T-cell (primary cell): ENCODE measurements at regions not wholly inside any gene's neighbourhood (a gene's known extent, or its start where the extent isn't known, plus 50 kb on each side); places are given as distances from the start of the nearest gene placed in this dataset.

Source experiments
- ATAC-seq, 4 experiments: fragments of 200-7000 bp in 3 of 4; fragments of 150-1000 bp in 1 of 4; cut with Tn5 transposase; replicated peaks in 1 of 4; 1 replicate in 3 of 4; 2 replicates in 1 of 4; pipeline ENCODE4 v1.10.0; 2021; ENCODE audit warnings: moderate library complexity in 3 of 4, mild to moderate bottlenecking in 2 of 4, moderate number of reproducible peaks in 1 of 4
- CTCF ChIA-PET, 2 donors: fragments of 300-600 bp; sonication (Branson Sonifier 250); formaldehyde crosslinking; loops; one replicate each; lab custom pipeline; 2022; ENCODE audit warnings: antibody characterized with exemption in 2 of 2; lab: Charles Lee
- POLR2A ChIA-PET, 2 donors: fragments of 300-600 bp; sonication (Branson Sonifier 250); formaldehyde crosslinking; loops; one replicate each; lab custom pipeline; 2022; ENCODE audit warnings: antibody characterized with exemption in 2 of 2; lab: Charles Lee
- DNase-seq, 35 experiments: peaks; one replicate each; pipeline versions ENCODE4 v3.0.0 to v3.0.0-alpha.2; 2013 to 2023
- H3K27ac ChIP-seq: one replicate; pipeline ENCODE4 v1.5.1; 2013; ENCODE audit warnings: low read length
- H3K27me3 ChIP-seq, 2 experiments: replicated peaks in 1 of 2; 1 replicate in 1 of 2; 2 replicates in 1 of 2; pipeline versions ENCODE4 v1.6.1 to v1.7.0; 2013; ENCODE audit warnings: low read length in 1 of 2, mixed read lengths in 1 of 2; ENCODE audit not compliant: control insufficient read depth in 2 of 2, insufficient read depth in 2 of 2; ENCODE audit errors: extremely low read depth in 1 of 2
- H3K36me3 ChIP-seq, 2 donors: 1 replicate in 1 of 2; 2 replicates in 1 of 2; pipeline versions ENCODE4 v1.6.1 to v1.7.0; 2013; ENCODE audit warnings: low read length in 1 of 2; ENCODE audit not compliant: control insufficient read depth in 2 of 2, insufficient read depth in 1 of 2; ENCODE audit errors: extremely low read depth in 1 of 2
- H3K4me1 ChIP-seq, 2 experiments: 1 replicate in 1 of 2; 2 replicates in 1 of 2; pipeline versions ENCODE4 v1.6.1 to v1.7.0; 2013; ENCODE audit warnings: low read length in 2 of 2, mixed read lengths in 1 of 2; ENCODE audit not compliant: insufficient read depth in 2 of 2, control insufficient read depth in 1 of 2; ENCODE audit errors: extremely low read depth in 1 of 2
- H3K4me3 ChIP-seq, 2 donors: 1 replicate in 1 of 2; 2 replicates in 1 of 2; pipeline versions ENCODE4 v1.5.1 to v1.7.0; 2013; ENCODE audit warnings: mild to moderate bottlenecking in 2 of 2, low read length in 1 of 2, moderate library complexity in 1 of 2; ENCODE audit not compliant: control insufficient read depth in 1 of 2; ENCODE audit errors: extremely low read depth in 1 of 2
- H3K9me3 ChIP-seq: 2 replicates; pipeline ENCODE4 v1.7.0; 2013
- H3K27ac Mint-ChIP-seq, 2 donors: one replicate each; pipeline ENCODE4 v1.8.0; 2020 to 2021; ENCODE audit warnings: mild to moderate bottlenecking in 2 of 2, mixed read lengths in 2 of 2
- H3K27me3 Mint-ChIP-seq, 2 donors: one replicate each; pipeline ENCODE4 v1.8.0; 2021 to 2022; ENCODE audit warnings: mixed read lengths in 2 of 2
- H3K36me3 Mint-ChIP-seq: one replicate; pipeline ENCODE4 v1.8.0; 2021; ENCODE audit warnings: mixed read lengths
- H3K4me1 Mint-ChIP-seq, 3 donors: one replicate each; pipeline ENCODE4 v1.8.0; 2020 to 2022; ENCODE audit warnings: mixed read lengths in 3 of 3, mild to moderate bottlenecking in 1 of 3
- H3K4me3 Mint-ChIP-seq, 3 donors: one replicate each; pipeline ENCODE4 v1.8.0; 2020 to 2022; ENCODE audit warnings: mild to moderate bottlenecking in 3 of 3, mixed read lengths in 3 of 3, moderate library complexity in 3 of 3
- H3K9me3 Mint-ChIP-seq, 3 donors: one replicate each; pipeline ENCODE4 v1.8.0; 2020 to 2022; ENCODE audit warnings: mixed read lengths in 3 of 3
- WGBS: methylation state at CpG from one replicate; pipeline ENCODE4 v1.1.5; 2013; ENCODE audit warnings: missing lambda C conversion rate; ENCODE audit not compliant: insufficient coverage; 5-methylcytosine and 5-hydroxymethylcytosine counted together

DNA sequence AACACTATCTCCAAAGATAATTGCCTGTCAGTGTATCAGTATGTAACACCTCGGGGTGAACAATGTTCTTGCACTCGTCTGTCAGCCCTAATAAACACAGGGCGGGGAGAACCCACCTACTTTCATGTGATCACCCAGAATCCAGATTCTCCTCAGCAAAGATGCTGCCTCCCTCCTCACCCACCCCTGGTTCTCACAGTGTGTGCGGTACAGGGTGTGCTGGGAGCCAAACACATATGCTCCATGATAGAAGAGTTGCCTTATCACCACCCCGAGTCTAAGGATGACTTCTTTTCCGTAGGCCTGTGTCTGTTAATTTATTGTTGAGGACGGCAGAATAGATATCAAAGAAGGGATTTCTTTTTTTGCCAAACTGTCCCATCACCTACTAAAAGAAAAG, 206.1 kb downstream of the TLE3 start:
- peaks cover 0 to 5% (median 4%) of the 10 kb centered on the region in 3 donors for H3K9me3 Mint-ChIP-seq
- no peaks in the 10 kb centered on the region for H3K4me1 Mint-ChIP-seq
- no peaks in the 10 kb centered on the region for H3K4me1 ChIP-seq
- H3K27ac Mint-ChIP-seq, result no peak overlapping the region
- ChIA-PET CTCF (no interaction called here), POLR2A (no interaction called here)
- peaks cover 0 to 12% of the 10 kb centered on the region in 2 experiments for H3K27me3 ChIP-seq
- no peak overlapping the region for H3K4me3 Mint-ChIP-seq
- H3K9me3 ChIP-seq, result no peaks in the 10 kb centered on the region
- DNase-seq (no peak), ATAC-seq (no peak)
- no peak overlapping the region for H3K4me3 ChIP-seq
- no peaks in the 10 kb centered on the region for H3K36me3 Mint-ChIP-seq
- WGBS, result 73% methylated on average over 3 of the region's 7 CpGs
- H3K36me3 ChIP-seq, result no peaks in the 10 kb centered on the region
- H3K27me3 Mint-ChIP-seq, result peaks cover 17 to 29% of the 10 kb centered on the region in 2 donors
- H3K27ac ChIP-seq, result no peak overlapping the region

DNA sequence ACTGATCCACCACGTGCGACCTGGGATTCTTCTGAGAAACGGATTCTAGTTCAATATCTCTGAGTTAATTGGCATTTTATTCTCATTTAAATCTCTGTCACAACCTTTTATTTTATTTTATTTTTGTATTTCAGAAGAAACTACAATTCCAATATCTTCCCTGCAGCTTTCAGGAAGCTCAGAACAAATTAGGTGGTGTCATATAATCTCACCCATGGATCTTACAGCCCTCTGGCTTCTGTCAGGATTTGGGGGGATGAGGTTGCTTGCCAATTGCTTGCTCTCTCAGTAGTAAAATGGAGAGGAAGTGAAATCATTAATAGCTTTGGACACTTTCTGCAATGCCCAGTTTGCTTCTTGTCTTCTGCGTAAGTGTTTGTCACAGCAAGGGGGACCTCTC, 205.4 kb downstream of the TLE3 start:
- Mint-ChIP-seq H3K27me3 (peaks cover 14 to 27% of the 10 kb centered on the region in 2 donors), H3K9me3 (peaks cover 0 to 5% (median 4%) of the 10 kb centered on the region in 3 donors), H3K4me3 (no peak overlapping the region), H3K27ac (no peak overlapping the region), H3K4me1 (no peaks in the 10 kb centered on the region), H3K36me3 (no peaks in the 10 kb centered on the region)
- POLR2A ChIA-PET, result no interaction called here
- CTCF ChIA-PET, result no interaction called here
- Histone ChIP-seq H3K36me3 (no peaks in the 10 kb centered on the region), H3K4me3 (no peak overlapping the region), H3K4me1 (no peaks in the 10 kb centered on the region), H3K9me3 (no peaks in the 10 kb centered on the region), H3K27me3 (peaks cover 0 to 11% of the 10 kb centered on the region in 2 experiments), H3K27ac (no peak overlapping the region)
- ATAC-seq (no peak), DNase-seq (no peak)
- WGBS, result no CpG with 5 or more reads among the region's 4 CpGs

GRCh38 chr15:69893086-69893485, 204.6 kb downstream of the TLE3 start:
- Histone ChIP-seq H3K36me3 (no peaks in the 10 kb centered on the region), H3K4me3 (no peak overlapping the region), H3K27me3 (peaks cover 0 to 6% of the 10 kb centered on the region in 2 experiments), H3K4me1 (no peaks in the 10 kb centered on the region), H3K27ac (no peak overlapping the region), H3K9me3 (no peaks in the 10 kb centered on the region)
- 42% methylated on average over 2 of the region's 2 CpGs for WGBS
- ChIA-PET POLR2A (no interaction called here), CTCF (no interaction called here)
- no peak for DNase-seq
- H3K36me3 Mint-ChIP-seq, result no peaks in the 10 kb centered on the region
- ATAC-seq, result no peak
- no peak overlapping the region for H3K27ac Mint-ChIP-seq
- H3K4me3 Mint-ChIP-seq, result no peak overlapping the region
- peaks cover 0 to 5% (median 4%) of the 10 kb centered on the region in 3 donors for H3K9me3 Mint-ChIP-seq
- H3K4me1 Mint-ChIP-seq, result no peaks in the 10 kb centered on the region
- H3K27me3 Mint-ChIP-seq, result peaks cover 14 to 24% of the 10 kb centered on the region in 2 donors

DNA sequence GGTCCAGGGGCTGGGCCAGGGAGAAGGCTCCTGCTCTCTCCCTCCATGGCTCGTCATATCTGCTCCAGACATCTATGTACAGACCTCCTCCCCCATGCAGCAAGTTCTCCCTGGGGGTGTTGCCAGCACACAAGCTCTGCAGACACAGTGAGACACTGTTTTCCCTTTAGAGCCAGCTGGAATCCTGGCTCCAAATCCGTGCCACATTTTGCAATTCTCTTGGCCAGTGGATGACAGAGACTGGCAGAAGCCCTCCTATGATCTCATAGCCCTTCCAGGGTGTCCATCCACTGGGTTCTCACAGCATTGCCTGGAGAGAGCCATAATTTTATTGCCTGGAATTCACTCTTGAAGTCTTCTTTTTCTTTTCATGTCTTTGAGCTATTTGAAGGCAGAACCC, 203.9 kb downstream of the TLE3 start:
- Mint-ChIP-seq H3K36me3 (no peaks in the 10 kb centered on the region), H3K4me3 (no peak overlapping the region), H3K27ac (no peak overlapping the region), H3K4me1 (no peaks in the 10 kb centered on the region), H3K27me3 (peaks cover 14 to 25% of the 10 kb centered on the region in 2 donors), H3K9me3 (peaks cover 0 to 5% (median 4%) of the 10 kb centered on the region in 3 donors)
- 68% methylated on average over 2 of the region's 2 CpGs for WGBS
- ChIA-PET POLR2A (no interaction called here), CTCF (no interaction called here)
- Histone ChIP-seq H3K4me1 (no peaks in the 10 kb centered on the region), H3K4me3 (no peak overlapping the region), H3K9me3 (no peaks in the 10 kb centered on the region), H3K36me3 (no peaks in the 10 kb centered on the region), H3K27ac (no peak overlapping the region), H3K27me3 (peaks cover 0 to 4% of the 10 kb centered on the region in 2 experiments)
- ATAC-seq, result no peak
- DNase-seq, result no peak

DNA sequence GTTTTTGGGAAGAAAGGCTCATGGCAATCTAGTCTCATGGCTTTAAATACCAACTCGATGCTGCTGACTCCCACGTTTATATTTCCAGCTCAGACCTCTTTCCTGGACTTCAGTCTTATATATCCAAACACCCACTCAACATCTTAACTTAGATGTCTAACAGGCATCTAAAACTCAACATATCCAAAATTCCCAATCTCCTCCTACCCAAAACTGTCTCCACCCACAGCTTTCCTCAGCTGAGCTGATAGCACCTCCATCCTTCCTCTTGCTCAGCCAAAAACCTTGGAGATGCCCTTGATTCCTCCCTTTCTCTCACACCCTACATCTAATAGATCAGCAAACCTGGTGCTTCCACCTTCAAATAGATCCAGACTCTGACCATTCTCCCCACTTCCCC, 202.5 kb downstream of the TLE3 start:
- CTCF ChIA-PET, result no interaction called here
- peaks cover 0 to 5% (median 4%) of the 10 kb centered on the region in 3 donors for H3K9me3 Mint-ChIP-seq
- H3K4me1 Mint-ChIP-seq, result no peaks in the 10 kb centered on the region

GRCh38 chr15:69896606-69897005, 201.1 kb downstream of the TLE3 start:
- Histone ChIP-seq H3K4me3 (no peak overlapping the region), H3K27ac (no peak overlapping the region), H3K9me3 (no peaks in the 10 kb centered on the region), H3K27me3 (peaks cover 0 to 4% of the 10 kb centered on the region in 2 experiments), H3K36me3 (no peaks in the 10 kb centered on the region), H3K4me1 (no peaks in the 10 kb centered on the region)
- peaks cover 18 to 25% of the 10 kb centered on the region in 2 donors for H3K27me3 Mint-ChIP-seq
- H3K36me3 Mint-ChIP-seq, result no peaks in the 10 kb centered on the region
- peaks cover 0 to under 1% (median 0%) of the 10 kb centered on the region in 3 donors for H3K9me3 Mint-ChIP-seq
- CTCF ChIA-PET, result no interaction called here
- H3K27ac Mint-ChIP-seq, result no peak overlapping the region
- DNase-seq (no peak), ATAC-seq (no peak)
- H3K4me3 Mint-ChIP-seq, result no peak overlapping the region
- no peaks in the 10 kb centered on the region for H3K4me1 Mint-ChIP-seq
- POLR2A ChIA-PET, result no interaction called here

More for the DNA sequence above, 202.5 kb downstream of the TLE3 start:
- H3K27ac Mint-ChIP-seq, result no peak overlapping the region
- POLR2A ChIA-PET, result no interaction called here
- Histone ChIP-seq H3K4me3 (no peak overlapping the region), H3K4me1 (no peaks in the 10 kb centered on the region), H3K27me3 (peaks cover 0 to 4% of the 10 kb centered on the region in 2 experiments), H3K36me3 (no peaks in the 10 kb centered on the region), H3K9me3 (no peaks in the 10 kb centered on the region), H3K27ac (no peak overlapping the region)
- ATAC-seq (no peak), DNase-seq (no peak)
- 78% methylated on average over 2 of the region's 2 CpGs for WGBS
- H3K36me3 Mint-ChIP-seq, result no peaks in the 10 kb centered on the region
- no peak overlapping the region for H3K4me3 Mint-ChIP-seq
- H3K27me3 Mint-ChIP-seq, result peaks cover 18 to 25% of the 10 kb centered on the region in 2 donors

DNA sequence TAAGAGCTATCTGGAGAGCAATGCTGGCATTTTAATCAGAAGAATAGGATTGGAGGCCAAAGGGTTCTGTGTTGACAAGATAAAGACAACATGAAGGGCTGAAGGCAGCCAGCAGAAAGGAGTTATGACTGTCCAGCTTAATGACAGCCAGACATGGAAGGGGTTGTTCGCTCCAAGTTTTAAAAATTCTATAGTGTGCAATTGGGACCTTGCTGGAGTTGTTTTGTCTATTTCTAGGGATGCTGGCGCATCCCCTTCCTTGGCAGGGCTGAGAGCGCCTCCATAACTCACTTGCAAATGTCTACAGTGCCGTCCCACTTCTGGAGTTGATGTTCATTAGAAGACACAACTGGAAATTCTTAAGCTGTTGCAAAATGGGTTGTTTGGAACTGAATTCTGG, 200.7 kb downstream of the TLE3 start:
- Mint-ChIP-seq H3K4me3 (no peak overlapping the region), H3K27me3 (peaks cover 18 to 25% of the 10 kb centered on the region in 2 donors), H3K9me3 (no peaks in the 10 kb centered on the region), H3K36me3 (no peaks in the 10 kb centered on the region), H3K4me1 (no peaks in the 10 kb centered on the region), H3K27ac (no peak overlapping the region)
- no peaks in the 10 kb centered on the region for H3K4me1 ChIP-seq
- no peak for ATAC-seq
- no peaks in the 10 kb centered on the region for H3K36me3 ChIP-seq
- CTCF ChIA-PET, result interaction anchor here in 1 of 2 donors (0.7 kb wide), 1 partner anchor 434 kb away, joined by 3 read pairs; no protein-coding TSS in a partner anchor
- H3K27me3 ChIP-seq, result peaks cover 0 to 4% of the 10 kb centered on the region in 2 experiments
- H3K27ac ChIP-seq, result no peak overlapping the region
- DNase-seq, result no peak
- WGBS, result 93% methylated on average over 2 of the region's 4 CpGs
- no peak overlapping the region for H3K4me3 ChIP-seq
- POLR2A ChIA-PET, result no interaction called here
- no peaks in the 10 kb centered on the region for H3K9me3 ChIP-seq
